DND-41 (cell line): ENCODE measurements at regions not wholly inside any gene's neighbourhood (a gene's known extent, or its start where the extent isn't known, plus 50 kb on each side); places are given as distances from the start of the nearest gene placed in this dataset.
A peak's percentile ranks its signal among the peaks of the same experiment; 100 is the strongest.
"Not testable (repeated sequence)": the region's sequence is repeated elsewhere in the genome, so short reads cannot be mapped to it uniquely, and the experiment has no call there.

Experiments
- ATAC-seq: fragments of 200-7000 bp; cut with Tn5 transposase; 3 replicates; pipeline ENCODE4 v1.9.1; 2021; ENCODE audit warnings: low read depth; ENCODE audit not compliant: insufficient read depth
- DNase-seq: peaks from one replicate; pipeline ENCODE4 v3.0.0-alpha.2; 2020
- H2AFZ ChIP-seq: 2 replicates; pipeline ENCODE4 v1.6.0; 2012; ENCODE audit warnings: low read depth, low read length
- H3K27ac ChIP-seq: 2 replicates; pipeline ENCODE4 v1.5.1; 2012; ENCODE audit warnings: low read length, inconsistent platforms
- H3K27me3 ChIP-seq: fragments of 200-600 bp; sonication (generic); 2 replicates; pipeline ENCODE4 v1.6.0; 2012; ENCODE audit warnings: low read length, mild to moderate bottlenecking, inconsistent platforms; ENCODE audit not compliant: insufficient read depth, poor library complexity
- H3K36me3 ChIP-seq: 2 replicates; pipeline ENCODE4 v1.5.1; 2012; ENCODE audit warnings: low read length, inconsistent platforms; ENCODE audit not compliant: insufficient read depth
- H3K4me1 ChIP-seq: 2 replicates; pipeline ENCODE4 v1.5.1; 2012; ENCODE audit warnings: mild to moderate bottlenecking, low read length; ENCODE audit not compliant: insufficient read depth
- H3K4me2 ChIP-seq: 2 replicates; pipeline ENCODE4 v1.6.0; 2012; ENCODE audit warnings: mild to moderate bottlenecking, moderate library complexity, low read length, inconsistent platforms; ENCODE audit not compliant: insufficient read depth
- H3K4me3 ChIP-seq, 2 experiments: fragments of 200-600 bp in 1 of 2; shearing (Covaris generic) in 1 of 2; 2 replicates each; pipeline ENCODE4 v1.5.1; 2012 to 2016; ENCODE audit warnings: inconsistent platforms in 2 of 2, low read length in 2 of 2, mild to moderate bottlenecking in 2 of 2, low read depth in 1 of 2, moderate library complexity in 1 of 2
- H3K79me2 ChIP-seq: 2 replicates; pipeline ENCODE4 v1.6.0; 2012; ENCODE audit warnings: low read length, inconsistent platforms; ENCODE audit not compliant: insufficient read depth
- H3K9ac ChIP-seq: 2 replicates; pipeline ENCODE4 v1.6.0; 2012; ENCODE audit warnings: low read depth, mild to moderate bottlenecking, inconsistent platforms, low read length, moderate library complexity
- H3K9me3 ChIP-seq: 2 replicates; pipeline ENCODE4 v1.5.1; 2012; ENCODE audit warnings: low read length, moderate library complexity, mild to moderate bottlenecking, inconsistent platforms; ENCODE audit not compliant: insufficient read depth, severe bottlenecking
- H4K20me1 ChIP-seq: 2 replicates; pipeline ENCODE4 v1.6.0; 2012; ENCODE audit warnings: low read length; ENCODE audit not compliant: insufficient read depth
- CTCF ChIP-seq: IDR thresholded peaks from 2 replicates; pipeline ENCODE4 v1.5.1; 2012; ENCODE audit warnings: borderline replicate concordance, low read length, moderate library complexity, mild to moderate bottlenecking; ENCODE audit not compliant: poor library complexity, severe bottlenecking; ENCODE audit errors: extremely low read depth
- EZH2 ChIP-seq: IDR thresholded peaks from 3 replicates; pipeline ENCODE4 v1.6.1; 2012; ENCODE audit warnings: borderline replicate concordance, low read depth, mild to moderate bottlenecking, moderate library complexity, low read length, inconsistent platforms; ENCODE audit not compliant: severe bottlenecking

GRCh38 chrX:7996414-7996813 lies 69.2 kb upstream of the PNPLA4 start:
- ATAC-seq (no peak), DNase-seq (peak; percentile 23)
- Histone ChIP-seq H3K27ac (no peak overlapping the region), H2AFZ (no peak overlapping the region), H3K4me2 (no peak overlapping the region), H3K36me3 (no peaks in the 10 kb centered on the region), H3K4me1 (no peaks in the 10 kb centered on the region), H4K20me1 (no peaks in the 10 kb centered on the region), H3K27me3 (no peaks in the 10 kb centered on the region), H3K79me2 (no peaks in the 10 kb centered on the region), H3K9ac (no peak overlapping the region), H3K4me3 (no peak overlapping the region), H3K9me3 (no peaks in the 10 kb centered on the region)
- TF ChIP-seq CTCF (peak; percentile 68), EZH2 (no peak)

GRCh38 chrX:7993873-7994272 lies 66.7 kb upstream of the PNPLA4 start:
- Histone ChIP-seq H3K36me3 (no peaks in the 10 kb centered on the region), H3K9ac (no peak overlapping the region), H3K4me2 (no peak overlapping the region), H4K20me1 (no peaks in the 10 kb centered on the region), H3K9me3 (no peaks in the 10 kb centered on the region), H3K4me3 (no peak overlapping the region), H3K79me2 (no peaks in the 10 kb centered on the region), H3K27ac (no peak overlapping the region), H2AFZ (no peak overlapping the region), H3K27me3 (no peaks in the 10 kb centered on the region), H3K4me1 (no peaks in the 10 kb centered on the region)
- ATAC-seq (no peak), DNase-seq (no peak)
- TF ChIP-seq CTCF (no peak), EZH2 (no peak)

GRCh38 chrX:7988013-7988759 lies 61.0 kb upstream of the PNPLA4 start:
- not testable (repeated sequence) for H3K36me3 ChIP-seq, H3K9me3 ChIP-seq, H3K27ac ChIP-seq, H2AFZ ChIP-seq, H3K27me3 ChIP-seq, H3K9ac ChIP-seq, H3K79me2 ChIP-seq, H3K4me3 ChIP-seq, DNase-seq, H3K4me2 ChIP-seq, ATAC-seq, H4K20me1 ChIP-seq, H3K4me1 ChIP-seq

GRCh38 chrX:7987160-7988012 lies 60.2 kb upstream of the PNPLA4 start:
- H3K4me3 ChIP-seq, result no peak overlapping the region
- no peak overlapping the region for H3K27ac ChIP-seq
- ATAC-seq (no peak), DNase-seq (no peak)
- no peaks in the 10 kb centered on the region for H3K36me3 ChIP-seq
- no peak overlapping the region for H2AFZ ChIP-seq
- no peaks in the 10 kb centered on the region for H3K79me2 ChIP-seq
- H3K9ac ChIP-seq, result no peak overlapping the region
- H4K20me1 ChIP-seq, result no peaks in the 10 kb centered on the region
- H3K4me2 ChIP-seq, result no peak overlapping the region
- H3K4me1 ChIP-seq, result no peaks in the 10 kb centered on the region
- H3K27me3 ChIP-seq, result peaks cover 2% of the 10 kb centered on the region
- TF ChIP-seq EZH2, result no peak
- H3K9me3 ChIP-seq, result no peaks in the 10 kb centered on the region

- H3K36me3 ChIP-seq, H4K20me1 ChIP-seq, H3K79me2 ChIP-seq, H3K4me3 ChIP-seq, H3K4me2 ChIP-seq, H3K27ac ChIP-seq, H2AFZ ChIP-seq, ATAC-seq, H3K27me3 ChIP-seq, H3K4me1 ChIP-seq, H3K9ac ChIP-seq, H3K9me3 ChIP-seq, DNase-seq: not testable (repeated sequence)
Observed at GRCh38 chrX:7986738-7987137, 59.5 kb upstream of the PNPLA4 start.
